ENCODE measurements at regions not wholly inside any gene's neighbourhood (a gene's known extent, or its start where the extent isn't known, plus 50 kb on each side); places are given as distances from the start of the nearest gene placed in this dataset.

DNA sequence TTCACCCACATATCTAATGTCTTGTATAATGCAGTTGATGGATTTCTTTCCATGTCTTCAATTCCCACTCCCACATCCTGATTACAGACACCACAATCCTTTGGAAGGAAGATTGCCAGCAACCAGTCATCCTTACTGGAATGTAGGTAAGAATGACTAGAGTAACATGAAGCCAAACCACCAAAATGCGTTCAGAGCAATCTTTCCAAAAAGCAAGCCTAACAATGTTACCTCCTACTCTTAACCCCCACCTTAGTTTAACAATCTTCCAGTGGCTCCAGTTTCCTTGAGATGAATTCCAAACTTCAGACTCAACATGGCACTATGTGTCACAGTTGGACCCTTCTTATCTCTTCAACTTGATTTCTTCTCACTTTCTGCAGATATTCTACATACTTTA lies 685.6 kb downstream of the DOK5 start:
- TF ChIP-seq, protein P1, sequence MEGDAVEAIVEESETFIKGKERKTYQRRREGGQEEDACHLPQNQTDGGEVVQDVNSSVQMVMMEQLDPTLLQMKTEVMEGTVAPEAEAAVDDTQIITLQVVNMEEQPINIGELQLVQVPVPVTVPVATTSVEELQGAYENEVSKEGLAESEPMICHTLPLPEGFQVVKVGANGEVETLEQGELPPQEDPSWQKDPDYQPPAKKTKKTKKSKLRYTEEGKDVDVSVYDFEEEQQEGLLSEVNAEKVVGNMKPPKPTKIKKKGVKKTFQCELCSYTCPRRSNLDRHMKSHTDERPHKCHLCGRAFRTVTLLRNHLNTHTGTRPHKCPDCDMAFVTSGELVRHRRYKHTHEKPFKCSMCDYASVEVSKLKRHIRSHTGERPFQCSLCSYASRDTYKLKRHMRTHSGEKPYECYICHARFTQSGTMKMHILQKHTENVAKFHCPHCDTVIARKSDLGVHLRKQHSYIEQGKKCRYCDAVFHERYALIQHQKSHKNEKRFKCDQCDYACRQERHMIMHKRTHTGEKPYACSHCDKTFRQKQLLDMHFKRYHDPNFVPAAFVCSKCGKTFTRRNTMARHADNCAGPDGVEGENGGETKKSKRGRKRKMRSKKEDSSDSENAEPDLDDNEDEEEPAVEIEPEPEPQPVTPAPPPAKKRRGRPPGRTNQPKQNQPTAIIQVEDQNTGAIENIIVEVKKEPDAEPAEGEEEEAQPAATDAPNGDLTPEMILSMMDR (conservative IDR thresholded peaks at IDR 0.05): no peak
- no peak for TF ChIP-seq EZH2 (IDR thresholded peaks at IDR 0.05; ENCODE audit: low read depth)

Data from PC-9 (cell line).